OCI-LY7 (cell line): ENCODE measurements at regions not wholly inside any gene's neighbourhood (a gene's known extent, or its start where the extent isn't known, plus 50 kb on each side); places are given as distances from the start of the nearest gene placed in this dataset.

Source experiments
- BruUV-seq: library from RNA; stranded (reverse); fragments of 400-500 nt; replicated peaks from 2 replicates; lab custom pipeline; 2021; lab: Mats Ljungman, UMichigan
- CTCF ChIA-PET: fragments of 300-600 bp; sonication (Branson Sonifier 250); formaldehyde crosslinking; loops from one replicate; lab custom pipeline; 2022; ENCODE audit warnings: antibody characterized with exemption; ENCODE audit not compliant: unreplicated experiment; lab: Charles Lee
- POLR2A ChIA-PET: fragments of 300-600 bp; sonication (Branson Sonifier 250); formaldehyde crosslinking; loops from one replicate; lab custom pipeline; 2022; ENCODE audit warnings: antibody characterized with exemption; lab: Charles Lee
- DNase-seq: peaks from one replicate; pipeline ENCODE4 v3.0.0-alpha.2; 2015; ENCODE audit warnings: low spot score
- H2AFZ ChIP-seq: fragments of 200-600 bp; sonication (generic), shearing (Covaris generic); 2 replicates; pipeline ENCODE4 v1.6.1; 2014; ENCODE audit warnings: mild to moderate bottlenecking, antibody characterized with exemption, low read length, moderate library complexity
- H3K27ac ChIP-seq: fragments of 200-600 bp; sonication (generic); 2 replicates; pipeline ENCODE4 v1.5.1; 2014; ENCODE audit warnings: mixed run types, low read depth, mild to moderate bottlenecking, moderate library complexity, low read length, inconsistent platforms; ENCODE audit not compliant: poor library complexity, severe bottlenecking
- H3K36me3 ChIP-seq: fragments of 200-600 bp; sonication (generic); 2 replicates; pipeline ENCODE4 v1.6.1; 2014; ENCODE audit warnings: mild to moderate bottlenecking, antibody characterized with exemption, low read length, moderate library complexity, mixed read lengths; ENCODE audit not compliant: insufficient read depth
- H3K4me1 ChIP-seq: fragments of 200-600 bp; sonication (generic); 2 replicates; pipeline ENCODE4 v1.5.1; 2014; ENCODE audit warnings: mild to moderate bottlenecking, low read length; ENCODE audit not compliant: insufficient read depth, poor library complexity, severe bottlenecking
- H3K4me2 ChIP-seq: fragments of 200-600 bp; sonication (generic); 2 replicates; pipeline ENCODE4 v1.6.1; 2014; ENCODE audit warnings: mild to moderate bottlenecking, low read length
- H3K4me3 ChIP-seq: fragments of 200-600 bp; sonication (generic); 2 replicates; pipeline ENCODE4 v1.5.1; 2014; ENCODE audit warnings: mild to moderate bottlenecking, low read depth, low read length; ENCODE audit not compliant: poor library complexity, severe bottlenecking
- H3K79me2 ChIP-seq: fragments of 200-600 bp; sonication (generic); 2 replicates; pipeline ENCODE4 v1.6.1; 2016; ENCODE audit warnings: low read depth, mild to moderate bottlenecking, low read length, moderate library complexity, mixed read lengths; ENCODE audit not compliant: insufficient read depth
- H3K9me2 ChIP-seq: fragments of 200-600 bp; sonication (generic); 2 replicates; pipeline ENCODE4 v1.6.1; 2016; ENCODE audit warnings: mild to moderate bottlenecking, low read length, mixed read lengths; ENCODE audit not compliant: insufficient read depth
- H3K9me3 ChIP-seq: fragments of 200-600 bp; sonication (generic); 2 replicates; pipeline ENCODE4 v1.6.1; 2014; ENCODE audit warnings: mild to moderate bottlenecking, mixed run types, low read length, mixed read lengths
- H4K20me1 ChIP-seq: fragments of 200-600 bp; sonication (generic); 2 replicates; pipeline ENCODE4 v1.6.1; 2014; ENCODE audit warnings: mild to moderate bottlenecking, antibody characterized with exemption, low read length, moderate library complexity, mixed read lengths; ENCODE audit not compliant: insufficient read depth
- CTCF ChIP-seq: fragments of 200-600 bp; sonication (generic); conservative IDR thresholded peaks from 2 replicates; pipeline ENCODE4 v1.5.1; 2014; ENCODE audit warnings: mild to moderate bottlenecking, antibody characterized with exemption, low read length, moderate library complexity, mixed read lengths
- EZH2phosphoT487 ChIP-seq: fragments of 200-600 bp; sonication (generic); IDR thresholded peaks from 2 replicates; pipeline ENCODE4 v1.6.1; 2018; ENCODE audit warnings: low read depth, borderline replicate concordance, mild to moderate bottlenecking, mixed run types, antibody characterized with exemption, low read length, moderate library complexity, mixed read lengths
- intact Hi-C: fragments of 100-400 bp; cut with micrococcal nuclease; formaldehyde crosslinking; loops from one replicate; pipeline ENCODE4 v1.10.0; 2022; ENCODE audit not compliant: unreplicated experiment

- Histone ChIP-seq H3K4me3 (no peak overlapping the region), H3K9me3 (no peaks in the 10 kb centered on the region), H3K4me1 (peaks cover 31% of the 10 kb centered on the region), H3K36me3 (no peaks in the 10 kb centered on the region), H4K20me1 (no peaks in the 10 kb centered on the region), H3K9me2 (no peaks in the 10 kb centered on the region), H3K79me2 (no peaks in the 10 kb centered on the region), H3K4me2 (no peak overlapping the region), H3K27ac (no peak overlapping the region), H2AFZ (no peak overlapping the region)
- CTCF ChIA-PET = no interaction called here
- TF ChIP-seq CTCF (no peak), EZH2phosphoT487 (no peak)
- BruUV-seq = no TSS peak
- intact Hi-C loops = no loop called here
- POLR2A ChIA-PET = interaction anchor here (1.3 kb wide), 1 partner anchor 10 kb away, joined by 3 read pairs; no protein-coding TSS in a partner anchor
- no peak for DNase-seq
Observed at GRCh38 chr18:10293966-10294365, 160.5 kb upstream of the APCDD1 start.

GRCh38 chr18:10295751-10296150 is 158.7 kb upstream of the APCDD1 start:
- Histone ChIP-seq H3K4me1 (peaks cover 48% of the 10 kb centered on the region), H3K4me3 (no peak overlapping the region), H3K4me2 (no peak overlapping the region), H4K20me1 (no peaks in the 10 kb centered on the region), H3K27ac (no peak overlapping the region), H2AFZ (no peak overlapping the region), H3K79me2 (no peaks in the 10 kb centered on the region), H3K9me3 (no peaks in the 10 kb centered on the region), H3K9me2 (no peaks in the 10 kb centered on the region), H3K36me3 (no peaks in the 10 kb centered on the region)
- BruUV-seq = no TSS peak
- TF ChIP-seq EZH2phosphoT487 (no peak), CTCF (no peak)
- no peak for DNase-seq
- intact Hi-C loops = no loop called here
- CTCF ChIA-PET = no interaction called here
- POLR2A ChIA-PET = interaction anchor here (0.6 kb wide), 1 partner anchor 153 kb away, joined by 12 read pairs; no protein-coding TSS in a partner anchor

GRCh38 chr18:10296491-10296890 is 157.9 kb upstream of the APCDD1 start:
- Histone ChIP-seq H3K9me3 (no peaks in the 10 kb centered on the region), H3K9me2 (no peaks in the 10 kb centered on the region), H3K27ac (no peak overlapping the region), H3K4me1 (peaks cover 55% of the 10 kb centered on the region), H4K20me1 (no peaks in the 10 kb centered on the region), H3K4me3 (no peak overlapping the region), H3K36me3 (no peaks in the 10 kb centered on the region), H3K4me2 (peak overlapping the region; percentile 57), H3K79me2 (no peaks in the 10 kb centered on the region), H2AFZ (no peak overlapping the region)
- DNase-seq = no peak
- intact Hi-C loops = no loop called here
- CTCF ChIA-PET = no interaction called here
- TF ChIP-seq CTCF = no peak
- no peak for TF ChIP-seq EZH2phosphoT487
- no TSS peak for BruUV-seq
- POLR2A ChIA-PET = interaction anchor here (0.6 kb wide), 1 partner anchor 152 kb away, joined by 12 read pairs; no protein-coding TSS in a partner anchor
